Peyer's patch (tissue), 4 donors: ENCODE measurements at regions not wholly inside any gene's neighbourhood (a gene's known extent, or its start where the extent isn't known, plus 50 kb on each side); places are given as distances from the start of the nearest gene placed in this dataset.

Experiments
- DNase-seq, 3 donors: peaks; one replicate each; pipeline ENCODE4 v3.0.0-alpha.2; 2017 to 2019
- H3K27ac ChIP-seq, 4 donors: fragments of 200-600 bp; sonication (generic); one replicate each; pipeline ENCODE4 v1.5.1; 2016 to 2019
- H3K27me3 ChIP-seq, 2 donors: fragments of 200-600 bp; sonication (generic); one replicate each; pipeline ENCODE4 v1.5.1; 2019
- H3K36me3 ChIP-seq, 3 donors: fragments of 200-600 bp; sonication (generic); one replicate each; pipeline ENCODE4 v1.5.1; 2016 to 2019
- H3K4me1 ChIP-seq, 4 donors: fragments of 200-600 bp; sonication (generic); one replicate each; pipeline ENCODE4 v1.5.1; 2016 to 2019
- H3K4me3 ChIP-seq, 4 donors: fragments of 200-600 bp; sonication (generic); 1 replicate in 3 of 4; 2 replicates in 1 of 4; pipeline ENCODE4 v1.5.1; 2016 to 2019; ENCODE audit warnings: mild to moderate bottlenecking in 1 of 4
- H3K9me3 ChIP-seq, 4 donors: fragments of 200-600 bp; sonication (generic); one replicate each; pipeline ENCODE4 v1.5.1; 2016 to 2019; ENCODE audit warnings: mild to moderate bottlenecking in 1 of 4
- CTCF ChIP-seq, 6 experiments: fragments of 450-650 bp in 4 of 6; fragments of 200-600 bp in 2 of 6; sonication (generic) in 1 of 6; IDR thresholded peaks; one replicate each; pipeline ENCODE4 v1.5.1; 2017 to 2019; ENCODE audit warnings: antibody characterized with exemption in 6 of 6, mild to moderate bottlenecking in 3 of 6, moderate library complexity in 1 of 6
- POLR2A ChIP-seq, 2 donors: fragments of 450-650 bp; IDR thresholded peaks; one replicate each; pipeline ENCODE4 v1.5.1; 2017; ENCODE audit warnings: antibody characterized with exemption in 2 of 2, mild to moderate bottlenecking in 2 of 2, moderate library complexity in 2 of 2

- Histone ChIP-seq H3K4me1 (no peaks in the 10 kb centered on the region), H3K27ac (no peak overlapping the region), H3K27me3 (no peaks in the 10 kb centered on the region), H3K4me3 (no peak overlapping the region), H3K36me3 (no peaks in the 10 kb centered on the region), H3K9me3 (no peaks in the 10 kb centered on the region)
- no peak for DNase-seq
- TF ChIP-seq CTCF (IDR thresholded peaks at IDR 0.05) (no peak), POLR2A (IDR thresholded peaks at IDR 0.05) (no peak)
Observed at GRCh38 chr18:73980289-73980979, 167.2 kb downstream of the FBXO15 start.

- Histone ChIP-seq H3K4me3 (no peak overlapping the region), H3K36me3 (no peaks in the 10 kb centered on the region), H3K4me1 (no peaks in the 10 kb centered on the region), H3K27ac (no peak overlapping the region), H3K9me3 (no peaks in the 10 kb centered on the region), H3K27me3 (no peaks in the 10 kb centered on the region)
- TF ChIP-seq CTCF (IDR thresholded peaks at IDR 0.05): no peak
- DNase-seq: no peak
Observed at GRCh38 chr18:73979742-73980141, 167.9 kb downstream of the FBXO15 start.

- Histone ChIP-seq H3K4me1 (no peaks in the 10 kb centered on the region), H3K4me3 (no peak overlapping the region), H3K9me3 (no peaks in the 10 kb centered on the region), H3K36me3 (no peaks in the 10 kb centered on the region), H3K27ac (no peak overlapping the region), H3K27me3 (no peaks in the 10 kb centered on the region)
- TF ChIP-seq POLR2A (IDR thresholded peaks at IDR 0.05) (no peak), CTCF (IDR thresholded peaks at IDR 0.05) (no peak)
- no peak for DNase-seq
Observed at GRCh38 chr18:73976433-73976832, 171.2 kb downstream of the FBXO15 start.

- no peaks in the 10 kb centered on the region for H3K9me3 ChIP-seq
- H3K4me1 ChIP-seq: no peaks in the 10 kb centered on the region
- no peak overlapping the region for H3K27ac ChIP-seq
- no peak overlapping the region for H3K4me3 ChIP-seq
- no peak for DNase-seq
- H3K36me3 ChIP-seq: no peaks in the 10 kb centered on the region
- no peaks in the 10 kb centered on the region for H3K27me3 ChIP-seq
- no peak for TF ChIP-seq POLR2A (IDR thresholded peaks at IDR 0.05)
- TF ChIP-seq CTCF (IDR thresholded peaks at IDR 0.05): no peak
Observed at GRCh38 chr18:73975266-73975665, 172.4 kb downstream of the FBXO15 start.

- Histone ChIP-seq H3K9me3 (no peaks in the 10 kb centered on the region), H3K27ac (no peak overlapping the region), H3K27me3 (no peaks in the 10 kb centered on the region), H3K36me3 (no peaks in the 10 kb centered on the region), H3K4me3 (no peak overlapping the region), H3K4me1 (no peaks in the 10 kb centered on the region)
- no peak for DNase-seq
- TF ChIP-seq CTCF (IDR thresholded peaks at IDR 0.05) (no peak), POLR2A (IDR thresholded peaks at IDR 0.05) (no peak)
Observed at GRCh38 chr18:73973972-73974371, 173.7 kb downstream of the FBXO15 start.

- no peak for TF ChIP-seq POLR2A (IDR thresholded peaks at IDR 0.05)
- no peak for TF ChIP-seq CTCF (IDR thresholded peaks at IDR 0.05)
- Histone ChIP-seq H3K9me3 (no peaks in the 10 kb centered on the region), H3K4me1 (no peaks in the 10 kb centered on the region), H3K36me3 (no peaks in the 10 kb centered on the region), H3K27me3 (no peaks in the 10 kb centered on the region), H3K27ac (no peak overlapping the region), H3K4me3 (no peak overlapping the region)
- no peak for DNase-seq
Observed at GRCh38 chr18:73966954-73967353, 180.7 kb downstream of the FBXO15 start.
